HepG2 (cell line): ENCODE measurements at regions not wholly inside any gene's neighbourhood (a gene's known extent, or its start where the extent isn't known, plus 50 kb on each side); places are given as distances from the start of the nearest gene placed in this dataset.

Experiments
- CCDC6 ChIP-seq: sonication (generic); formaldehyde crosslinking; IDR thresholded peaks from 2 replicates; pipeline ENCODE4 v1.8.1; 2022; ENCODE audit warnings: mild to moderate bottlenecking, missing genetic modification reagents, moderate library complexity
- FOXK1 ChIP-seq: sonication (generic); formaldehyde crosslinking; IDR thresholded peaks from 2 replicates; pipeline ENCODE4 v1.4.0; 2020; ENCODE audit warnings: low read depth, missing genetic modification reagents, borderline replicate concordance
- GFI1 ChIP-seq: sonication (generic); formaldehyde crosslinking; IDR thresholded peaks from 2 replicates; pipeline ENCODE4 v1.5.0; 2020; ENCODE audit warnings: missing genetic modification reagents, mild to moderate bottlenecking, borderline replicate concordance
- MATR3 ChIP-seq: sonication (generic); formaldehyde crosslinking; IDR thresholded peaks from 2 replicates; pipeline ENCODE4 v1.4.0; 2020; ENCODE audit warnings: missing genetic modification reagents
- PCBP1 ChIP-seq: fragments of 200-400 bp; formaldehyde crosslinking; IDR thresholded peaks from 2 replicates; pipeline ENCODE4 v1.6.1; 2017; ENCODE audit warnings: mild to moderate bottlenecking, low read depth, low read length, borderline replicate concordance
- PHF21A ChIP-seq: sonication (generic); formaldehyde crosslinking; IDR thresholded peaks from 2 replicates; pipeline ENCODE4 v1.5.0; 2020; ENCODE audit warnings: mild to moderate bottlenecking, missing genetic modification reagents
- ZNF263 ChIP-seq: sonication (generic); formaldehyde crosslinking; IDR thresholded peaks from 2 replicates; pipeline ENCODE4 v1.4.0; 2020; ENCODE audit warnings: missing genetic modification reagents
- ZNF264 ChIP-seq: sonication (generic); formaldehyde crosslinking; IDR thresholded peaks from 2 replicates; pipeline ENCODE4 v1.4.0; 2020; ENCODE audit warnings: missing genetic modification reagents
- ZNF30 ChIP-seq: sonication (generic); formaldehyde crosslinking; IDR thresholded peaks from 2 replicates; pipeline ENCODE4 v1.5.0; 2020; ENCODE audit warnings: mild to moderate bottlenecking, missing genetic modification reagents
- ZNF34 ChIP-seq: sonication (generic); formaldehyde crosslinking; IDR thresholded peaks from 2 replicates; pipeline ENCODE4 v1.4.0; 2020; ENCODE audit warnings: mild to moderate bottlenecking, missing genetic modification reagents, borderline replicate concordance
- ZNF383 ChIP-seq: sonication (generic); formaldehyde crosslinking; IDR thresholded peaks from 2 replicates; pipeline ENCODE4 v1.4.0; 2020; ENCODE audit warnings: missing genetic modification reagents, mild to moderate bottlenecking, borderline replicate concordance
- ZNF614 ChIP-seq: IDR thresholded peaks from 2 replicates; pipeline ENCODE4 v1.6.1; 2018; ENCODE audit warnings: missing biosample characterization, missing genetic modification reagents, inconsistent platforms, borderline replicate concordance
- ZNF850 ChIP-seq: sonication (generic); formaldehyde crosslinking; conservative IDR thresholded peaks from 2 replicates; pipeline ENCODE4 v1.9.0; 2021; ENCODE audit warnings: mild to moderate bottlenecking, missing genetic modification reagents
- TF ChIP-seq, protein P1 (sequence below): IDR thresholded peaks from 2 replicates; pipeline ENCODE4 v1.4.0; 2020; ENCODE audit warnings: mild to moderate bottlenecking, missing genetic modification reagents
- TF ChIP-seq, protein P2 (sequence below): sonication (generic); formaldehyde crosslinking; IDR thresholded peaks from 2 replicates; pipeline ENCODE4 v1.5.0; 2020; ENCODE audit warnings: missing genetic modification reagents
- TF ChIP-seq, protein P3 (sequence below): sonication (generic); formaldehyde crosslinking; IDR thresholded peaks from 2 replicates; pipeline ENCODE4 v1.8.0; 2022; ENCODE audit warnings: mild to moderate bottlenecking, missing genetic modification reagents
- TF ChIP-seq, protein P4 (sequence below): sonication (generic); formaldehyde crosslinking; IDR thresholded peaks from 2 replicates; pipeline ENCODE4 v1.4.0; 2020; ENCODE audit warnings: missing genetic modification reagents
- TF ChIP-seq, protein P5 (sequence below): sonication (generic); formaldehyde crosslinking; IDR thresholded peaks from 2 replicates; pipeline ENCODE4 v1.5.0; 2020; ENCODE audit warnings: missing genetic modification reagents

DNA sequence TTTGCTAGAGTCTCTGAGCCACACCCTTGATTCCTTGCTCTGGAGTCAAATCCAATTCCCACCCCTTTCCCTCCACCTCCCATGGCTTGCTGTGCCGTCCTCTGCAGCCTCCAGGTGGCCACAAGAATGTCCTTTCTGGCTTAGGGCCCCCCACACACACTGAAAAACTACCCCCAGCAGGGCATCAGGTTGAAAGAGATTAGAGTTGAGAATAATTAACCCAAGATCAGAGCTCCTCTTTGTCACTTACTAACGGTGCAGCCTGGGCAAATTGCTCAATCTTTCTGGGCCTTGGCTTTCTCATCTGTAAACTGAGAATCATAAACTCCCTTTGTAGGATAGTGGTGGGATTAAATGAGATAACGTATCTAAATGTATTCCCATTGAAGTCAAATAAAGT is 78.5 kb downstream of the MRPL46 start (continued):
- TF ChIP-seq, protein P1, sequence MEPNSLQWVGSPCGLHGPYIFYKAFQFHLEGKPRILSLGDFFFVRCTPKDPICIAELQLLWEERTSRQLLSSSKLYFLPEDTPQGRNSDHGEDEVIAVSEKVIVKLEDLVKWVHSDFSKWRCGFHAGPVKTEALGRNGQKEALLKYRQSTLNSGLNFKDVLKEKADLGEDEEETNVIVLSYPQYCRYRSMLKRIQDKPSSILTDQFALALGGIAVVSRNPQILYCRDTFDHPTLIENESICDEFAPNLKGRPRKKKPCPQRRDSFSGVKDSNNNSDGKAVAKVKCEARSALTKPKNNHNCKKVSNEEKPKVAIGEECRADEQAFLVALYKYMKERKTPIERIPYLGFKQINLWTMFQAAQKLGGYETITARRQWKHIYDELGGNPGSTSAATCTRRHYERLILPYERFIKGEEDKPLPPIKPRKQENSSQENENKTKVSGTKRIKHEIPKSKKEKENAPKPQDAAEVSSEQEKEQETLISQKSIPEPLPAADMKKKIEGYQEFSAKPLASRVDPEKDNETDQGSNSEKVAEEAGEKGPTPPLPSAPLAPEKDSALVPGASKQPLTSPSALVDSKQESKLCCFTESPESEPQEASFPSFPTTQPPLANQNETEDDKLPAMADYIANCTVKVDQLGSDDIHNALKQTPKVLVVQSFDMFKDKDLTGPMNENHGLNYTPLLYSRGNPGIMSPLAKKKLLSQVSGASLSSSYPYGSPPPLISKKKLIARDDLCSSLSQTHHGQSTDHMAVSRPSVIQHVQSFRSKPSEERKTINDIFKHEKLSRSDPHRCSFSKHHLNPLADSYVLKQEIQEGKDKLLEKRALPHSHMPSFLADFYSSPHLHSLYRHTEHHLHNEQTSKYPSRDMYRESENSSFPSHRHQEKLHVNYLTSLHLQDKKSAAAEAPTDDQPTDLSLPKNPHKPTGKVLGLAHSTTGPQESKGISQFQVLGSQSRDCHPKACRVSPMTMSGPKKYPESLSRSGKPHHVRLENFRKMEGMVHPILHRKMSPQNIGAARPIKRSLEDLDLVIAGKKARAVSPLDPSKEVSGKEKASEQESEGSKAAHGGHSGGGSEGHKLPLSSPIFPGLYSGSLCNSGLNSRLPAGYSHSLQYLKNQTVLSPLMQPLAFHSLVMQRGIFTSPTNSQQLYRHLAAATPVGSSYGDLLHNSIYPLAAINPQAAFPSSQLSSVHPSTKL (CRISPR knock-in tag), result peak; percentile 51; the same call in 1 of the 2 replicates
- 0 out of 2 replicates have a peak, but pooled peaks have one; percentile 19 for TF ChIP-seq FOXK1
- TF ChIP-seq, protein P2, sequence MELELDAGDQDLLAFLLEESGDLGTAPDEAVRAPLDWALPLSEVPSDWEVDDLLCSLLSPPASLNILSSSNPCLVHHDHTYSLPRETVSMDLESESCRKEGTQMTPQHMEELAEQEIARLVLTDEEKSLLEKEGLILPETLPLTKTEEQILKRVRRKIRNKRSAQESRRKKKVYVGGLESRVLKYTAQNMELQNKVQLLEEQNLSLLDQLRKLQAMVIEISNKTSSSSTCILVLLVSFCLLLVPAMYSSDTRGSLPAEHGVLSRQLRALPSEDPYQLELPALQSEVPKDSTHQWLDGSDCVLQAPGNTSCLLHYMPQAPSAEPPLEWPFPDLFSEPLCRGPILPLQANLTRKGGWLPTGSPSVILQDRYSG, result no peak
- no peak for TF ChIP-seq PCBP1
- peak; percentile 40; the same call in 1 of the 2 replicates for TF ChIP-seq GFI1
- TF ChIP-seq ZNF614 (CRISPR knock-in tag), result peak; percentile 81
- TF ChIP-seq ZNF383 (CRISPR knock-in tag), result no peak
- TF ChIP-seq ZNF850 (CRISPR knock-in tag), result no peak
- TF ChIP-seq ZNF264 (CRISPR knock-in tag), result peak; percentile 76; the same call in 1 of the 2 replicates
- TF ChIP-seq CCDC6 (CRISPR knock-in tag), result no peak
- TF ChIP-seq, protein P3, sequence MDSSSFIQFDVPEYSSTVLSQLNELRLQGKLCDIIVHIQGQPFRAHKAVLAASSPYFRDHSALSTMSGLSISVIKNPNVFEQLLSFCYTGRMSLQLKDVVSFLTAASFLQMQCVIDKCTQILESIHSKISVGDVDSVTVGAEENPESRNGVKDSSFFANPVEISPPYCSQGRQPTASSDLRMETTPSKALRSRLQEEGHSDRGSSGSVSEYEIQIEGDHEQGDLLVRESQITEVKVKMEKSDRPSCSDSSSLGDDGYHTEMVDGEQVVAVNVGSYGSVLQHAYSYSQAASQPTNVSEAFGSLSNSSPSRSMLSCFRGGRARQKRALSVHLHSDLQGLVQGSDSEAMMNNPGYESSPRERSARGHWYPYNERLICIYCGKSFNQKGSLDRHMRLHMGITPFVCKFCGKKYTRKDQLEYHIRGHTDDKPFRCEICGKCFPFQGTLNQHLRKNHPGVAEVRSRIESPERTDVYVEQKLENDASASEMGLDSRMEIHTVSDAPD (CRISPR knock-in tag), result 0 out of 2 replicates have a peak, but pooled peaks have one; percentile 28
- TF ChIP-seq, protein P4, sequence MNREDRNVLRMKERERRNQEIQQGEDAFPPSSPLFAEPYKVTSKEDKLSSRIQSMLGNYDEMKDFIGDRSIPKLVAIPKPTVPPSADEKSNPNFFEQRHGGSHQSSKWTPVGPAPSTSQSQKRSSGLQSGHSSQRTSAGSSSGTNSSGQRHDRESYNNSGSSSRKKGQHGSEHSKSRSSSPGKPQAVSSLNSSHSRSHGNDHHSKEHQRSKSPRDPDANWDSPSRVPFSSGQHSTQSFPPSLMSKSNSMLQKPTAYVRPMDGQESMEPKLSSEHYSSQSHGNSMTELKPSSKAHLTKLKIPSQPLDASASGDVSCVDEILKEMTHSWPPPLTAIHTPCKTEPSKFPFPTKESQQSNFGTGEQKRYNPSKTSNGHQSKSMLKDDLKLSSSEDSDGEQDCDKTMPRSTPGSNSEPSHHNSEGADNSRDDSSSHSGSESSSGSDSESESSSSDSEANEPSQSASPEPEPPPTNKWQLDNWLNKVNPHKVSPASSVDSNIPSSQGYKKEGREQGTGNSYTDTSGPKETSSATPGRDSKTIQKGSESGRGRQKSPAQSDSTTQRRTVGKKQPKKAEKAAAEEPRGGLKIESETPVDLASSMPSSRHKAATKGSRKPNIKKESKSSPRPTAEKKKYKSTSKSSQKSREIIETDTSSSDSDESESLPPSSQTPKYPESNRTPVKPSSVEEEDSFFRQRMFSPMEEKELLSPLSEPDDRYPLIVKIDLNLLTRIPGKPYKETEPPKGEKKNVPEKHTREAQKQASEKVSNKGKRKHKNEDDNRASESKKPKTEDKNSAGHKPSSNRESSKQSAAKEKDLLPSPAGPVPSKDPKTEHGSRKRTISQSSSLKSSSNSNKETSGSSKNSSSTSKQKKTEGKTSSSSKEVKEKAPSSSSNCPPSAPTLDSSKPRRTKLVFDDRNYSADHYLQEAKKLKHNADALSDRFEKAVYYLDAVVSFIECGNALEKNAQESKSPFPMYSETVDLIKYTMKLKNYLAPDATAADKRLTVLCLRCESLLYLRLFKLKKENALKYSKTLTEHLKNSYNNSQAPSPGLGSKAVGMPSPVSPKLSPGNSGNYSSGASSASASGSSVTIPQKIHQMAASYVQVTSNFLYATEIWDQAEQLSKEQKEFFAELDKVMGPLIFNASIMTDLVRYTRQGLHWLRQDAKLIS (CRISPR knock-in tag), result no peak
- no peak for TF ChIP-seq ZNF263 (CRISPR knock-in tag)
- peak; percentile 71 for TF ChIP-seq PHF21A (CRISPR knock-in tag)
- no peak for TF ChIP-seq ZNF34 (CRISPR knock-in tag)
- TF ChIP-seq, protein P5, sequence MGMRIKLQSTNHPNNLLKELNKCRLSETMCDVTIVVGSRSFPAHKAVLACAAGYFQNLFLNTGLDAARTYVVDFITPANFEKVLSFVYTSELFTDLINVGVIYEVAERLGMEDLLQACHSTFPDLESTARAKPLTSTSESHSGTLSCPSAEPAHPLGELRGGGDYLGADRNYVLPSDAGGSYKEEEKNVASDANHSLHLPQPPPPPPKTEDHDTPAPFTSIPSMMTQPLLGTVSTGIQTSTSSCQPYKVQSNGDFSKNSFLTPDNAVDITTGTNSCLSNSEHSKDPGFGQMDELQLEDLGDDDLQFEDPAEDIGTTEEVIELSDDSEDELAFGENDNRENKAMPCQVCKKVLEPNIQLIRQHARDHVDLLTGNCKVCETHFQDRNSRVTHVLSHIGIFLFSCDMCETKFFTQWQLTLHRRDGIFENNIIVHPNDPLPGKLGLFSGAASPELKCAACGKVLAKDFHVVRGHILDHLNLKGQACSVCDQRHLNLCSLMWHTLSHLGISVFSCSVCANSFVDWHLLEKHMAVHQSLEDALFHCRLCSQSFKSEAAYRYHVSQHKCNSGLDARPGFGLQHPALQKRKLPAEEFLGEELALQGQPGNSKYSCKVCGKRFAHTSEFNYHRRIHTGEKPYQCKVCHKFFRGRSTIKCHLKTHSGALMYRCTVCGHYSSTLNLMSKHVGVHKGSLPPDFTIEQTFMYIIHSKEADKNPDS, result no peak
- no peak for TF ChIP-seq ZNF30 (CRISPR knock-in tag)
- no peak for TF ChIP-seq MATR3 (CRISPR knock-in tag)
